GM21360 (cell line): ENCODE measurements at regions not wholly inside any gene's neighbourhood (a gene's known extent, or its start where the extent isn't known, plus 50 kb on each side); places are given as distances from the start of the nearest gene placed in this dataset.
"Not testable (repeated sequence)": the region's sequence is repeated elsewhere in the genome, so short reads cannot be mapped to it uniquely, and the experiment has no call there.

ENCODE experiments used
- ATAC-seq: cut with Tn5 transposase; IDR thresholded peaks from one replicate; pipeline ENCODE4 v1.9.1; 2021; ENCODE audit warnings: mild to moderate bottlenecking, moderate library complexity; ENCODE audit not compliant: unreplicated experiment

DNA sequence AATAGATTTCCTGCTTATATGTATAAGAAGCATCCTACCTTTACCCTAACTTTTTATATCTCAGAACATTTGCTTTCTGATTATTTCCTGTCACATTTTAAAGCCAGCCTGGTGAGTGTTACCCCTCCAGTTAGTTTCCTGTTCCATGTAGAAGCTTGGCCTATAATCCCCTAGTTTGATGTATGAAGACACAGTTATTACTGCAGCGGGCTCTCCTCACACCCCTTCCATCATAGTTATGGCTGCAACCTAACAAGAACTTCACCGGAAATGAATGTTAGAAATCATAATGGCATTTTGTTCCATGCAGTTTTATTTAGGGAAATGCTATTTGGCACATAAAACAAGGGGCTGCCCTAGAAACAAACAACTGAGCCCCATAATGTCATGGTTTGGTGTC is 400.2 kb upstream of the SETBP1 start:
- no peak for ATAC-seq

GRCh38 chr18:44286049-44286448 is 394.6 kb upstream of the SETBP1 start:
- no peak for ATAC-seq

DNA sequence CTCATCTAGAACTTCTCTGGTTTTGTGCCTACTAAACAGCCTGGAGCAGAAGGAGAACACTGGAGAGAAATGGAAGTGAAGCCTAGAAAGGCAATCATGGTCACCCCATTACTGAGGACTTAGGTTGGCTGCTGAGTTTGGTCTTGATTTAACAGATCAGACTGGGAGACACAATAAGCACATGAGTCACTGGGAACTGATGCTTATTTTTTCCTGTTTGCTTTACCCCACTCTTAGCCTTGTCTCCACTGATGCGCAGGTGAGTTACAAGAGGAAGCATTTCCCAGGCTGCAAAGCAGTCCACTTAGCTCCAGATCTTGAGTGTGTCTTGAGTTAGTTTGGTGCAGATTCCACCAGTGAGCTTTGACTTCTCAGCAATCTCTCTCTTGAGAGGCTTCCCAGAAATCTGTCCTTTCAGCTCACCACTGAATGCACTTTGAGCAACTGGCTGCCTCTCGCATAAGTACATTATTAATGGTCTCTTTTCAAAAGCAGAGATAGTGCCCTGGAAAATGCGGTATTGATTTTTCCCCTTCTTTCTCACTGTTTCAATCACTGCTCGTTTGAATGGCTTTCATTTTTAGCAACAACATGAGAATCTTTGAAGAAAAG is 390.2 kb upstream of the SETBP1 start:
- ATAC-seq = no peak

DNA sequence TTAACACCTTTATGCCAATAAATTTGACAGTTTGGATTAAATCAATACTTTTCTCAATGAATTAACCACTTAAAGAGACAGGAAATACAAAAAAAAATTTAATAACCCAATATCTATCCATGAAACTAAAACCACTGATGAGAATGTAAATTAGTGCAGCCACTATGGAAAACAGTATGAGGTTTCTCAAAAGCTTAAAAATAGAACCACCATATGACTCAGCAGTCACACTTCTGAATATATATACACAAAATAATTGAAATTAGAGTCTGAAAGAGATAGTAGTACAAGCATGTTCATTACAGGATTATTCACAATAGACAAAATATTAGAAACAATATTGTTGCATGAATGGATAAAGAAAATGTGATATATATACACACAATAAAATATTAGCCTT is 382.1 kb upstream of the SETBP1 start:
- no peak for ATAC-seq

- no peak for ATAC-seq
Observed at GRCh38 chr18:44309185-44309584, 371.5 kb upstream of the SETBP1 start.

DNA sequence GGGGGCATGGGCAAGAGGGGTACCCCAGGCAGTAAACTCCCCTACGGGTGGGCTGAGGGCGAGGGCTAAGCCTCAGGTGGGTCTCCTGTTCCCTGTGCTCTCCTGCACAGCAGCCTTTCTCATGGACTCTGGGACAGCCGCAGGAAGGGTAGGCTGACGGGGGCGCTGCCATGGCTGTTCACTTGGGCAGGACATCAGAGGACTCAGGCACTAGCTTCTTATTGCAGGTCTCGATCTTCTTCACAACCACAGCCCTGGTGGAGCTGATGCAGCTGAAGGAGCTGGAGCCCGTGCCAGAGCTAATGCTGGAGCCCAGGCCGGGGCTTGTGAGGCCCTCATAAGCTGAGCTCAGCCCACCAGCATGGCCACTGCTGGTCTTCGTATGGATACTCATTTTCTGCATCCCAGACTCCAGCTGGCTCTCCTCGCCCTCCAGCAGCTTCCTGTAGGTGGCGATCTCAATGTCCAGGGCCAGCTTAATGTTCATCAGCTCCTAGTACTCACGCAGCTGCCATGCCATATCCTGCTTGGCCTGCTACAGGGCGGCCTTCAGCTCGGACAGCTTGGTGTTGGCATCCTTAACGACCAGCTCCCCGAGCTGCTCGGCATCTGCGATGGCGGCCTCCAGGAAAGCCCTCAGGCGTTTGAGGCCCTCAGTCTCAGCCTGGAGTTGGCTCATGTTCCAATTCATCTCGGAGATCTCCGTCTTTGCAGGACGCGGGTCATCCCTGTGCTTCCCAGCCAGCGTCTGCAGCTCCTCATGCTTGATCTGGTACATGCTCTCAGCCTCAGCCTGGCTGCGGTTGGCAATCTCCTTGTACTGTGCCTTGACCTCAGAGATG is 359.8 kb upstream of the SETBP1 start:
- ATAC-seq = no peak

- no peak for ATAC-seq
Observed at GRCh38 chr18:44321868-44322590, 358.7 kb upstream of the SETBP1 start.

DNA sequence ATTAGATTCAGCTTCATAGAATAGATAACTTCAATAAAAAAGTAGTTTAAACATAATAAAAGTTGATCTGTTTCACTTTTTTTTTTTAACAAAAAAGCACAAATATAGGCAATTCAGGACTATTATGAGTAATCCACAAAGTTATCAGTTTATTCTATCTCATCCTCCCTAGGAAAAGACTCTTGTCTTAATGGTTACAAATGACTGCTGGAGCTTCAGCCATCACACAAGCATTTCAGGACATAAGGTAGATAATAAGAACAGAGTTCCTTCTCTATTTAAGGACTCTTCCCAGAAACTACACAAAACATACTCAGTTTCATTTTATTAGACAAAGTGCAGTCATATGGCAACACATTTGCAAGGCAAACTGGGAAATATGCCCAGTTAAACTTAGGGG is 357.6 kb upstream of the SETBP1 start:
- no peak for ATAC-seq

- no peak for ATAC-seq
Observed at GRCh38 chr18:44324361-44324760, 356.3 kb upstream of the SETBP1 start.

DNA sequence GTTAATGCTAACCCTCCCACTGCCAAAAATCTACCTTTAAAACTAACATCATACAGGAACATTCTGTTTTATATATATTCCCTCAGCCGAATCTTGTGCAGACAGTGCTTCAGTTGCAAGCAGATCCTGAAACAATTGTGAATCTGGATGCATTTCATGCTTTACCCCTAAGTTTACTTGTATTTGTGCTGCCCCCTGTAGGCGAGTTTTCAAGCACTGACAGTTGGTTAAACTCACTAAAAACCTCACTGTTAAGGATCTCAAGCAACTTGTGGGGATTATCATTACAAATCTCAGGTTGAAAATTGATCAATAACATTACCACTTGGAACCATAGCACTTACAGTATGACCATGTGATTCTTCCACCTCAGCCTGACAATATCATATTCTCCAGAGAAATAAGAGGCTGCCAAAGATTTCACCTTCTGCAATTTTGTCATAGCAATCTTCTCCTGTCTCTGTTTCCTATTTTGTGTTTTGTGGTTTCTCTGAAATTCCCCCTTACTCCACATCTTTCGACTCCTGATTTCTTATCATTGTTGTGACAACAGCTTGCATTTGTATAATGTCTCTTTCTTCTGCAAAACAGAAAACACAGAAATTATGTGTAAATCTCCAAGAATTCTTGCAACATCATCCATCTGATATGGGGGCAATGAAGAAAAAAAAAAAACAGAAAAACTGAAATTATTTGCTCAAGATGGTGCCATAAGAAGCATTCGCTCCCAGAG is 354.6 kb upstream of the SETBP1 start:
- ATAC-seq = no peak

GRCh38 chr18:44331656-44332570 is 348.8 kb upstream of the SETBP1 start:
- ATAC-seq = no peak

DNA sequence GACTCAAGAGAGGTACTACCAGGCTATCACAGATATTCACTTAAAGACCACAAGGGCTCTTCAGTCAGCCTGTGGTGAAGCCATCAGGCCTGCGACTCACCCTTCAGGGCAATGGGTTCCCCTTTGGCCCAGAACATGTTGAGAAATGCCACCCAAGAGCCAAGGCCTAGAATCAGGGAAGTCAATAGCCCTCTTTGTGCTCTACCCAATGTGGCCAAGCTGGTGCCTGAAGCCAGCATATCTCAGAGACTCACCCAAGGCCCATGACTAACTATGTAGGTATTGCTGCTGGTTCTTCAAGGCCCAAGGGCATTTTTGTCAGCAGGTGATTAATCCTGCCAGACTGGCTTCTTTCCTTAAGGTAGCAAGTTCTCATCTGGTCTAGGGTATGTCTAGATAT is 338.9 kb upstream of the SETBP1 start:
- ATAC-seq = no peak

- ATAC-seq = no peak
Observed at GRCh38 chr18:44342162-44342561, 338.5 kb upstream of the SETBP1 start.

DNA sequence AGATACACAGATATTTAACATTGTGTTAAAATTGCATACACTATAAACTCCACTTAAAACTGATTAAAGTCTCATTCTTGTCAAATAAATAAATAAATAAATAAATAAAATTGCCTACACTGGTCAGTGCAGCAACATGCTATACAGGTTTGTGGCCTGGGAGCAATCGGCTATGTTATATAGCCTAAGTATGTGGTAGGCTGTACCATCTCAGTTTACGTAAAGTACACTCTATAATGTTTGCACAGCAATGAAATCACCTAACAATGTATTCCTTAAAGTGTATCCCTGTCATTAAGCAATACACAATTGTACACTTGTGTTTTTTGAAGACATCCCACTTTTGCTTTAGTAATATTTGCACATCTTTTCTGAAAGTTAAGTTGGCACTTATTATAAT is 337.7 kb upstream of the SETBP1 start:
- ATAC-seq = no peak

DNA sequence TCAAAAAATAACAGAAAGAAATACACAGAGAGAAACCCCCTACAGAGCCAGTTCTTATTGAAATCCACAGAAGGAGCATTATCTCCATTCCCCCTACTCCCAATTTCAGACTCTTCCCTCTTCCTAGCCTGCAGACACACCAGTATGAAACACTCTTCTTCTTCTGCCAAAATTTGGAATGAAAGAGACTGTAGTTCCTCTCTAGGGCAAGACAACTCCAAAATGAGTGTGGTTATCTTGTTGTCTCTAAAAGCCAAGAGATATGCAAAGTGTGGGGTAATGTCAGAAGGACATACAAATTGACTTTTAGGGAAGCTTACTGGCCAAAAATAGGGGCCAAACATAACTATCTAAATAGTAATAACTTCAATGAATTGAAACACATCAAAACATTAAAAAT is 337.1 kb upstream of the SETBP1 start:
- no peak for ATAC-seq

DNA sequence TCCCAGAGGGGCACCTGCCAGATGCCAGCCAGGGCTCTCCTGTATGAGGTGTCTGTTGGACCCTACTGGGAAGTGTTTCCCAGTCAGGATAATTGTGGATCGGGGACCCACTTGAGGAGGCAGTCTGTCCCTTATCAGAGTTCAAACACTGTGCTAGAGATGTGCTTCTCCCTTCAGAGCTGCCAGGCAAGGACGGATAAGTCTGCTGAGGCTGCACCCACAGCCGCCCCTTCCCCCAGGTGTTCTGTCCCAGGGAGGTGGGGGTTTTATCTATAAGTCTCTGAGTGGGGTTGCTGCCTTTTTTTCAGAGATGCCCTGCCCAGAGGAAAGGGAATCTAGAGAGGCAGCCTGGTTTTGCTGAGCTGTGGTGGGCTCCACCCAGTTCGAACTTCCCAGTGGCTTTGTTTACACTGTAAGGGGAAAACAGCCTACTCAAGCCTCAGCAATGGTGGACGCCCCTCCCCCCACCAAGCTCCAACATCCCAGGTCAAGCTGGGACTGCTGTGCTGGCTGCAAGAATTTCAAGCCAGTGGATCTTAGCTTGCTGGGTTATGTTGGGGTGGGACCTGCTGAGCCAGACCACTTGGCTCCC is 324.0 kb upstream of the SETBP1 start:
- no peak for ATAC-seq

- ATAC-seq = no peak
Observed at GRCh38 chr18:44358402-44358801, 322.3 kb upstream of the SETBP1 start.

- ATAC-seq = not testable (repeated sequence)
Observed at GRCh38 chr18:44359741-44360140, 320.9 kb upstream of the SETBP1 start.

GRCh38 chr18:44362213-44362612 is 318.5 kb upstream of the SETBP1 start:
- not testable (repeated sequence) for ATAC-seq

GRCh38 chr18:44370861-44371260 is 309.8 kb upstream of the SETBP1 start:
- no peak for ATAC-seq
